WERI-Rb-1 (cell line): ENCODE measurements at regions not wholly inside any gene's neighbourhood (a gene's known extent, or its start where the extent isn't known, plus 50 kb on each side); places are given as distances from the start of the nearest gene placed in this dataset.
"Not testable (repeated sequence)": the region's sequence is repeated elsewhere in the genome, so short reads cannot be mapped to it uniquely, and the experiment has no call there.

Experiments used
- DNase-seq: peaks from one replicate; pipeline ENCODE4 v3.0.0-alpha.2; 2020
- H3K27ac ChIP-seq: fragments of 250-450 bp; sonication (Bioruptor Pico); 2 replicates; pipeline ENCODE4 v1.5.1; 2020; ENCODE audit warnings: mild to moderate bottlenecking, moderate library complexity
- H3K27me3 ChIP-seq: fragments of 250-450 bp; sonication (Bioruptor Pico); 2 replicates; pipeline ENCODE4 v1.5.1; 2021; ENCODE audit warnings: mild to moderate bottlenecking, low read depth, moderate library complexity; ENCODE audit not compliant: insufficient read depth, severe bottlenecking
- H3K36me3 ChIP-seq: fragments of 250-450 bp; sonication (Bioruptor Pico); 2 replicates; pipeline ENCODE4 v1.5.1; 2020; ENCODE audit warnings: mild to moderate bottlenecking, moderate library complexity
- H3K4me3 ChIP-seq: 2 replicates; pipeline ENCODE4 v1.5.1; 2011; ENCODE audit warnings: low read depth, mild to moderate bottlenecking, control low read depth, low read length
- H3K9me3 ChIP-seq: fragments of 250-450 bp; sonication (Bioruptor Pico); 2 replicates; pipeline ENCODE4 v1.5.1; 2021; ENCODE audit warnings: mild to moderate bottlenecking, moderate library complexity; ENCODE audit not compliant: severe bottlenecking
- CTCF ChIP-seq: IDR thresholded peaks from 2 replicates; pipeline ENCODE4 v1.5.1; 2011; ENCODE audit warnings: low read depth, mild to moderate bottlenecking, control low read depth, inconsistent platforms, low read length

GRCh38 chrX:39796856-39797255 is 300.9 kb downstream of the BCOR start:
- no peaks in the 10 kb centered on the region for H3K9me3 ChIP-seq
- H3K27me3 ChIP-seq, result no peaks in the 10 kb centered on the region
- H3K27ac ChIP-seq, result peak overlapping the region; percentile 75
- no peak for DNase-seq
- H3K4me3 ChIP-seq, result no peak overlapping the region
- TF ChIP-seq CTCF, result no peak
- no peaks in the 10 kb centered on the region for H3K36me3 ChIP-seq

- H3K27me3 ChIP-seq, H3K9me3 ChIP-seq, H3K4me3 ChIP-seq, DNase-seq, H3K36me3 ChIP-seq, H3K27ac ChIP-seq: not testable (repeated sequence)
These were observed 299.3 kb downstream of the BCOR start for GRCh38 chrX:39798488-39798887.

- Histone ChIP-seq H3K27ac (no peak overlapping the region), H3K27me3 (no peaks in the 10 kb centered on the region), H3K36me3 (no peaks in the 10 kb centered on the region), H3K9me3 (no peaks in the 10 kb centered on the region), H3K4me3 (no peak overlapping the region)
- DNase-seq, result no peak
- no peak for TF ChIP-seq CTCF
These were observed 295.4 kb downstream of the BCOR start for GRCh38 chrX:39802354-39802753.

- H3K27me3 ChIP-seq, result no peaks in the 10 kb centered on the region
- no peak overlapping the region for H3K27ac ChIP-seq
- DNase-seq, result no peak
- H3K36me3 ChIP-seq, result no peaks in the 10 kb centered on the region
- no peak overlapping the region for H3K4me3 ChIP-seq
- no peak for TF ChIP-seq CTCF
- H3K9me3 ChIP-seq, result no peaks in the 10 kb centered on the region
These were observed 294.9 kb downstream of the BCOR start for GRCh38 chrX:39802908-39803307.

- H3K9me3 ChIP-seq, result no peaks in the 10 kb centered on the region
- H3K27ac ChIP-seq, result no peak overlapping the region
- no peaks in the 10 kb centered on the region for H3K27me3 ChIP-seq
- H3K36me3 ChIP-seq, result no peaks in the 10 kb centered on the region
- no peak for DNase-seq
- no peak for TF ChIP-seq CTCF
- H3K4me3 ChIP-seq, result no peak overlapping the region
These were observed 292.7 kb downstream of the BCOR start for GRCh38 chrX:39805022-39805421.

GRCh38 chrX:39805825-39806224 is 291.9 kb downstream of the BCOR start:
- no peak for DNase-seq
- peaks cover 5% of the 10 kb centered on the region for H3K9me3 ChIP-seq

More at GRCh38 chrX:39805825-39806224, 291.9 kb downstream of the BCOR start:
- TF ChIP-seq CTCF, result no peak
- Histone ChIP-seq H3K27me3 (no peaks in the 10 kb centered on the region), H3K27ac (no peak overlapping the region), H3K36me3 (no peaks in the 10 kb centered on the region), H3K4me3 (no peak overlapping the region)
